ENCODE measurements at regions not wholly inside any gene's neighbourhood (a gene's known extent, or its start where the extent isn't known, plus 50 kb on each side); places are given as distances from the start of the nearest gene placed in this dataset.

- no peak for ATAC-seq
- no peak overlapping the region for H2AFZ ChIP-seq (ENCODE audit: low read length)
- in situ Hi-C loops (cut with HindIII; ENCODE audit: extremely low pct_ligation_motif_present, low pct_unique_long_range_greater_than_20kb) (no loop called here), intact Hi-C loops (cut with micrococcal nuclease; ENCODE audit: unreplicated experiment) (no loop called here)
- no peak overlapping the region for H3K4me2 ChIP-seq (ENCODE audit: low read depth, low read length)
- TF ChIP-seq, protein P1, sequence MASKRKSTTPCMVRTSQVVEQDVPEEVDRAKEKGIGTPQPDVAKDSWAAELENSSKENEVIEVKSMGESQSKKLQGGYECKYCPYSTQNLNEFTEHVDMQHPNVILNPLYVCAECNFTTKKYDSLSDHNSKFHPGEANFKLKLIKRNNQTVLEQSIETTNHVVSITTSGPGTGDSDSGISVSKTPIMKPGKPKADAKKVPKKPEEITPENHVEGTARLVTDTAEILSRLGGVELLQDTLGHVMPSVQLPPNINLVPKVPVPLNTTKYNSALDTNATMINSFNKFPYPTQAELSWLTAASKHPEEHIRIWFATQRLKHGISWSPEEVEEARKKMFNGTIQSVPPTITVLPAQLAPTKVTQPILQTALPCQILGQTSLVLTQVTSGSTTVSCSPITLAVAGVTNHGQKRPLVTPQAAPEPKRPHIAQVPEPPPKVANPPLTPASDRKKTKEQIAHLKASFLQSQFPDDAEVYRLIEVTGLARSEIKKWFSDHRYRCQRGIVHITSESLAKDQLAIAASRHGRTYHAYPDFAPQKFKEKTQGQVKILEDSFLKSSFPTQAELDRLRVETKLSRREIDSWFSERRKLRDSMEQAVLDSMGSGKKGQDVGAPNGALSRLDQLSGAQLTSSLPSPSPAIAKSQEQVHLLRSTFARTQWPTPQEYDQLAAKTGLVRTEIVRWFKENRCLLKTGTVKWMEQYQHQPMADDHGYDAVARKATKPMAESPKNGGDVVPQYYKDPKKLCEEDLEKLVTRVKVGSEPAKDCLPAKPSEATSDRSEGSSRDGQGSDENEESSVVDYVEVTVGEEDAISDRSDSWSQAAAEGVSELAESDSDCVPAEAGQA (IDR thresholded peaks at IDR 0.05; ENCODE audit: low read depth) = no peak
- TF ChIP-seq, protein P1 (CRISPR knock-in tag; IDR thresholded peaks at IDR 0.05; ENCODE audit: borderline replicate concordance) = no peak
- TF ChIP-seq ZNF230 (CRISPR knock-in tag; IDR thresholded peaks at IDR 0.05) (no peak), ZNF10 (CRISPR knock-in tag; IDR thresholded peaks at IDR 0.05; ENCODE audit: borderline replicate concordance, low read depth) (no peak), MXI1 (IDR thresholded peaks at IDR 0.05; ENCODE audit: borderline replicate concordance, low read depth, low read length) (no peak), MIER3 (CRISPR knock-in tag; IDR thresholded peaks at IDR 0.05; ENCODE audit: borderline replicate concordance) (no peak), ZNF577 (CRISPR knock-in tag; IDR thresholded peaks at IDR 0.05; ENCODE audit: borderline replicate concordance, low read depth) (no peak), THAP11 (CRISPR knock-in tag; IDR thresholded peaks at IDR 0.05) (no peak), ZNF883 (CRISPR knock-in tag; IDR thresholded peaks at IDR 0.05; ENCODE audit: not compliant biosample characterization) (no peak)
- POLR2A ChIA-PET = no interaction called here
- H3K36me3 ChIP-seq (replicated peaks in 1 of 2; ENCODE audit: control insufficient read depth in 1 of 2, insufficient read depth in 2 of 2, low read length in 2 of 2) = no peaks in the 10 kb centered on the region
- WGBS (ENCODE audit: low lambda C conversion rate) = 88% methylated on average over 5 of the region's 5 CpGs
- no peaks in the 10 kb centered on the region for H4K20me1 ChIP-seq (ENCODE audit: insufficient read depth, low read length)
- no peak for FAIRE-seq
- H3K27me3 ChIP-seq (ENCODE audit: control insufficient read depth in 1 of 2, insufficient read depth in 2 of 2, low read length in 2 of 2) = no peaks in the 10 kb centered on the region
- peaks cover 42% of the 10 kb centered on the region for H3K4me1 ChIP-seq (ENCODE audit: insufficient read depth, low read length)
- DNase-seq (ENCODE audit: low spot score) = no peak
- H3K79me2 ChIP-seq (ENCODE audit: insufficient read depth, low read length) = no peaks in the 10 kb centered on the region
- H3K9ac ChIP-seq (ENCODE audit: insufficient read depth, low read depth, low read length) = no peak overlapping the region
- no peak overlapping the region for H3K4me3 ChIP-seq (replicated peaks in 1 of 3; ENCODE audit: insufficient read depth in 1 of 3, low read depth in 2 of 3, low read length in 3 of 3)
- CTCF ChIA-PET (ENCODE audit: low intra/inter-chr PET ratio, low total read pairs) = no interaction called here
- no peak overlapping the region for H3K27ac ChIP-seq (ENCODE audit: extremely low read length, insufficient read depth, low read length)
- no TSS peak for BruUV-seq (replicated peaks)
- H3K9me3 ChIP-seq (ENCODE audit: low read length) = no peaks in the 10 kb centered on the region
These were observed 145.1 kb downstream of the NXNL2 start for GRCh38 chr9:88680041-88680440.
